ENCODE measurements at regions not wholly inside any gene's neighbourhood (a gene's known extent, or its start where the extent isn't known, plus 50 kb on each side); places are given as distances from the start of the nearest gene placed in this dataset.
A peak's percentile ranks its signal among the peaks of the same experiment; 100 is the strongest.

DNA sequence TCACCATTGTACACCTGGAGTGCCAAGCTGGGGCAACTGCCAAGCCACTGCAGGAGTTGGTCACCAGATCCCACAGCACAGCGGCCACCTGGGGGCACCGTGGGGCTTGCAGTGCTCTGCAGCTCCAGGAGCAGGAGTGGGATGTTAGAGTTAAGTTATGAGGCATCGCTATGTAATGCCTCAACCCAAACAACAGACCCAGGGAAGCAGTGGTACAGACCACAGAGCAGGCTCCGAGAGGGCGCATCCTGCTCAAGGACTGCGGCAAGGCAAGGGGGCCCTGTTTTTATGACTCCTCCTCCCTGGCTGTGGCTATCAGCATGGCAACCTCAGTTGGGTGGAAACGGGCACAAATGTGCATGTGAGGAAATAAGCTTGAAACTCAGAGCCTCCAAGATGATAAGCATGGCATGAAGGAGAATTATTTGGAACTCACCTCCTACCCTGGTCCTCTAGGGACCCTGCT lies 63.1 kb downstream of the ARL6IP4 start:
- Mint-ChIP-seq H3K36me3 (peaks cover 0 to 9% (median 0%) of the 10 kb centered on the region in 3 donors), H3K27ac (peak overlapping the region; percentile 88 to 99 (median 94)), H3K9me3 (no peaks in the 10 kb centered on the region), H3K4me1 (peaks cover 29 to 50% (median 47%) of the 10 kb centered on the region in 4 donors), H3K27me3 (no peaks in the 10 kb centered on the region), H3K4me3 (peak overlapping the region in 9 of 10 donors; percentile 11 to 77 (median 65))
- DNase-seq (peak; percentile 42 to 89 (median 70)), ATAC-seq (peak; percentile 98 to 99)
- POLR2A ChIA-PET: interaction anchor here (0.5 to 4.8 kb wide), 16 partner anchors 16 to 403 kb away, joined by 3 to 53 read pairs (median 4); partner anchors contain the start of genes MPHOSPH9, MTRFR and PITPNM2

DNA sequence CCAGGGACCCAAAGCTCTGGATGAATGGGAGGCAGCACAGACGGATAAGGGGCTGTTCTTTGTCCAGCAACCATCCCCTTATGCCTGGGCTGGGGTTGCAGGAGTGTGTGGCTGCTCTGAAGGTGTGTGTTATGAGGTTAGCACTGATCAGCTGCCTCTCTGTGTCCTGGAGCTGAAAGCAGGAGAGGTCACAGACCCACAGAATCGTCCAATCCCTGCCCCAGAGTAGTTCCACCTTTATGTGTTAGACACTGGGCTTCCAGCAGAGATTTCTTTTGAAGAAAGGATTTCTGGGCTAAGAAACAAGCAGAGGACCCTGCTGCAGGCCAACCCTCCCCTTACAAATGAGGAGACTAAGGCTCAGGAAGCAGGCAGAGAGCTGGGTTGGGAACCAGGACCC lies 62.4 kb downstream of the ARL6IP4 start:
- peaks cover 27 to 48% (median 45%) of the 10 kb centered on the region in 4 donors for H3K4me1 Mint-ChIP-seq
- ATAC-seq: no peak
- H3K27ac Mint-ChIP-seq: peak overlapping the region; percentile 56 to 99 (median 93)
- no peaks in the 10 kb centered on the region for H3K27me3 Mint-ChIP-seq
- POLR2A ChIA-PET: interaction anchor here (0.6 to 4.8 kb wide), 10 partner anchors 27 to 404 kb away, joined by 3 to 53 read pairs (median 8); partner anchors contain the start of genes MPHOSPH9, MTRFR and PITPNM2
- H3K36me3 Mint-ChIP-seq: peaks cover 0 to 9% (median 0%) of the 10 kb centered on the region in 3 donors
- DNase-seq: no peak
- peak overlapping the region in 2 of 10 donors; percentile 11 to 38 for H3K4me3 Mint-ChIP-seq
- no peaks in the 10 kb centered on the region for H3K9me3 Mint-ChIP-seq

DNA sequence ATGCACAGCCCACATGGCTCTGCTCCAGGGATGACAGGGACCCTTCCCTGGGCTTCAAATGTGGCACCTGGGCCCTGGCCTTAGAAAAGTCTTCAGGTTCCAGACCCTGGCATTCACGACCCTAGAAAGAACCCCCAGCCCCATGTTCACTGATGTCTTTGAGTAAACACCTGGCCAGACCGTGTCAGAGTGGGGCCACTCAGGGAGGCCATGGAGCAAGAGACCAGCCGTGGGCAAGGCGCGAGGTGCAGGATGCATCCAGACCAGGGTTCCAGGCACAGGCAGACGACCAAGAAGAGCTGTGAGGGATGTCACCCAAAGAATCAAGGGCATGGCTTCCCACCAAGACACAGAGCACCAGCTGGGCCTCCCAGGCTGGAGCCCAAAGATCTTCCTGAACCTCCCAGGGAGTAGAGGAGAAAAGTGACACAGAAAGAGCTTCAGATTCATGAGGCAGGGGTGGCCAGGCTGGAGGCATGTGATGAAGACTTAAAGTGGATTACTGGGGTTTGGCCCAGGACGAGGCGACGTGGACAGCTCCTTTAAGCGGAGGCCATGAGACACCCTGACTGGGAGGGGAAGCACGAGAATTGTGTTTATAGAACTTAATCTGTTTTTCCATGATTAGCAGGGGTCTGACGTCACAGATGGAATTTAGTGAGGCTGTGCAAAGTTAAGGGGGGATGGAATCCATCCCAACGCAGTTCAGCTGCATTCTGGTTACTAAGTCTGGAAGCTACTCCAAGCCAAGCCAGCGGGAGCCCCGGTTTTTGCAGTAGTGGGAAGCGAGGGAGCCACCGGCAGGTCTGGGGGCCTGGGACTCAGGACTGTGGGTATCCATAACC lies 61.6 kb downstream of the ARL6IP4 start:
- H3K9me3 Mint-ChIP-seq: no peaks in the 10 kb centered on the region
- H3K27ac Mint-ChIP-seq: peak overlapping the region; percentile 23 to 98 (median 77)
- DNase-seq (no peak), ATAC-seq (no peak)
- POLR2A ChIA-PET: interaction anchor here (1.1 to 4.8 kb wide), 4 partner anchors 33 to 196 kb away, joined by 3 to 53 read pairs (median 20); partner anchors contain the start of genes MPHOSPH9 and MTRFR
- peaks cover 0 to 9% (median 0%) of the 10 kb centered on the region in 3 donors for H3K36me3 Mint-ChIP-seq
- no peaks in the 10 kb centered on the region for H3K27me3 Mint-ChIP-seq
- H3K4me1 Mint-ChIP-seq: peaks cover 30 to 49% (median 40%) of the 10 kb centered on the region in 4 donors
- H3K4me3 Mint-ChIP-seq: no peak overlapping the region

DNA sequence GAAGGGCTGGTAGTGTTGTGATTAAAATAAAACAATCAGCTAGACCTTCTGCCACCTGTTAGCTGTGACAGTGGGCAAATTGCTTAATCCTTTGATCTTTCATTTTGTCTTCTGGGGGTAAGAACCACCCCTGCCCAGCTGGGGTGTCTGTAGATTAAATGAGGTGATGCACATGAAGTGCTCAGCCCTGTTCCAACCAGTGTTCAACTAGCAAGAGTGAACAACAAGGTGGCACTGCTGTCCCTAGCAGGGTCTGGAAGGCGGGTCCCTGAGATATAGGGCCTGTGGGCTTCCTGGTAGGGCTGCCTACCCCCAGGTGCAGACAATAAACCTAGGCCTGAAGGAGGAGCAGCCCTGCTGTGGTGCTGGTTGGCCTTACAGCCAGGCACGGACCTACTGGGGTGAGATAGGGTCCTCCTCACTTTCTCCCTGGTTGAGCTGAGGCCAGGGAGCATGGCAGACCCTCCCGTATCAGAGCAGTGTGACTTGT lies 60.6 kb downstream of the ARL6IP4 start:
- H3K4me3 Mint-ChIP-seq: no peak overlapping the region
- ATAC-seq (no peak), DNase-seq (no peak)
- H3K9me3 Mint-ChIP-seq: no peaks in the 10 kb centered on the region
- peaks cover 0 to 9% (median 0%) of the 10 kb centered on the region in 3 donors for H3K36me3 Mint-ChIP-seq
- peak overlapping the region in 8 of 10 donors; percentile 13 to 82 (median 58) for H3K27ac Mint-ChIP-seq
- H3K4me1 Mint-ChIP-seq: peaks cover 32 to 48% (median 39%) of the 10 kb centered on the region in 4 donors
- POLR2A ChIA-PET: interaction anchor here (1.4 to 4.8 kb wide), 2 partner anchors 19 to 192 kb away, joined by 3 to 53 read pairs; partner anchors contain the start of genes MPHOSPH9 and MTRFR
- no peaks in the 10 kb centered on the region for H3K27me3 Mint-ChIP-seq

DNA sequence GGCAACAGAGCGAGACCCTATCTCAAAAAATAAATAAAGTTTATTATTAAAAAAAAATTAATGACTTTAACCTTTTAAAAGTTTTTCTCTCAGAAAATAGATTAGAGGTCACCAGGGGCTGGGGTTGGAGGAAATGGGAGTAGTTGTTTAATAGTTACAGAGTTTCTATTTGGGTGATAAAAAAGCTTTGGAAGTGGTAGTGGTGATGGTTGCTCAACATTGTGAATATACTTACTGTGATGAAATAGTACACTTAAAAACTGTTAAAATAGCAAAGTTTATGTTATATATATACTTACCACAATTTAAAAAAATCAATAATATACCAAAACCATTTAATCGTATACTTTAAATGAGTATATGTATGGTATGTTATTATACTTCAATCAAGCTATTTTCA lies 59.6 kb downstream of the ARL6IP4 start:
- Mint-ChIP-seq H3K4me1 (peaks cover 28 to 40% (median 34%) of the 10 kb centered on the region in 4 donors), H3K27me3 (no peaks in the 10 kb centered on the region), H3K9me3 (no peaks in the 10 kb centered on the region), H3K27ac (peak overlapping the region in 1 of 10 donors; percentile 24), H3K36me3 (peaks cover 0 to 9% (median 0%) of the 10 kb centered on the region in 3 donors), H3K4me3 (no peak overlapping the region)
- DNase-seq (no peak), ATAC-seq (no peak)
- POLR2A ChIA-PET: interaction anchor here (0.6 to 1.4 kb wide), 2 partner anchors 20 to 125 kb away, joined by 3 to 7 read pairs; no protein-coding TSS in a partner anchor

DNA sequence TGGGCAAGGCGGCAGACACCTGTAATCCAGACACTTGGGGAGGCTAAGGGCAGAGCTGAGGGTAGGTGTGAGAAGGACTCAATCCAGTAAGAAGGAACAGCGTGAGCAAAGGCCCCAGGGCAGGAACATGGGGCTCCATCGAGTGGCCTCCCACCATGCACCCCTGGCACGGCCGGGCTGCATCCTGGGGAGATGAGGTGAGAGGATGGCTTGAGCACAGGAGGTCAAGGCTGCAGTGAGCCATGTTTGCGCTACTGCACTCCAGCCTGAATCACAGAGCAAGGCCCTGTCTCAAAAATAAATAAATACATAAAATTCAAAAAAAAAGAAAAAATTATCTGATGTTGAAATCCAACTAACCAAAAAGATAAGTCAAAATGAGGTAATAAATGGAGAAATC lies 58.5 kb downstream of the ARL6IP4 start:
- H3K4me3 Mint-ChIP-seq: no peak overlapping the region

DNA sequence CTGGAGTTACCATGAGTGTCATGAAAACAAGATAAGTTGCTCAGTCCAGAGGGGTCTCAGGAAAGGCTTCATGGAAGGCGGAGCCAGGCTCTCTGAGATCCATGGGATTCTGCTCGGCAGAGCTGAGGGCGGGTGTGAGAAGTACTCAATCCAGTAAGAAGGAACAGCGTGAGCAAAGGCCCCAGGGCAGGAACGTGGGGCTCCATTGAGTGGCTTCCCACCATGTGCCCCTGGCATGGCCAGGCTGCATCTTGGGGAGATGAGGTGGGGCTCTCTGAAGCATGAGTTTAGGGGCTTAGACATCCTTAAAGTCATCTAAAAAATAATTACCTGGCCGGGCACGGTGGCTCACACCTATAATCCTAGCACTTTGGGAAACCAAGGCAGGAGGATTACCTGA lies 58.0 kb downstream of the ARL6IP4 start:
- Mint-ChIP-seq H3K9me3 (no peaks in the 10 kb centered on the region), H3K36me3 (peaks cover 0 to 11% (median 0%) of the 10 kb centered on the region in 3 donors), H3K4me1 (peaks cover 29 to 40% (median 36%) of the 10 kb centered on the region in 4 donors), H3K4me3 (no peak overlapping the region), H3K27ac (peak overlapping the region in 4 of 10 donors; percentile 2 to 74 (median 44)), H3K27me3 (no peaks in the 10 kb centered on the region)
- POLR2A ChIA-PET: interaction anchor here (1.6 kb wide), 1 partner anchor 54 kb away, joined by 4 read pairs; no protein-coding TSS in a partner anchor
- no peak for ATAC-seq
- no peak for DNase-seq

More for the DNA sequence above, 58.5 kb downstream of the ARL6IP4 start:
- POLR2A ChIA-PET: no interaction called here
- H3K9me3 Mint-ChIP-seq: no peaks in the 10 kb centered on the region
- no peaks in the 10 kb centered on the region for H3K27me3 Mint-ChIP-seq
- no peak for DNase-seq
- peaks cover 0 to 9% (median 0%) of the 10 kb centered on the region in 3 donors for H3K36me3 Mint-ChIP-seq
- ATAC-seq: no peak
- H3K4me1 Mint-ChIP-seq: peaks cover 29 to 40% (median 35%) of the 10 kb centered on the region in 4 donors
- H3K27ac Mint-ChIP-seq: peak overlapping the region in 4 of 10 donors; percentile 24 to 74 (median 42)

DNA sequence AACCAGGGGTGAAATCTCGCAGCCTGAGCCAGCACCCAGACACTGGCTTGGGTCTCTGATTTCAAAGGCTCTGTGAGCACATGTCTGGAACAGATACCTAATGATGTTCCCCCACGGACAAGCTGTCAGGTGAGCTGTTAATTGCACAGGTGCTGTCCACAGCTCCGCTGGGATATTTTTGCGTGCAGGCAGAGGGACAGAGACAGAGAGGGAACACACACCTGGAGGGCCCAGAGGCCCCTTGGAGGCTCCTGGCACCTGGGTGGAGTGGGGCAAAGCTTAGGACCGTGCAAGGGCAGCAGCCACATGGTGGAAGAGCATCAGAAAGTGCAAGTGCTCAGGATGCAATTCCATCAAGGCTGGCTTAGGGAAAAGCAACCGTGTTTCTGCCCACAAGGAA lies 57.3 kb downstream of the ARL6IP4 start:
- no peak for ATAC-seq
- Mint-ChIP-seq H3K27me3 (no peaks in the 10 kb centered on the region), H3K9me3 (no peaks in the 10 kb centered on the region), H3K4me1 (peaks cover 28 to 40% (median 35%) of the 10 kb centered on the region in 4 donors), H3K36me3 (peaks cover 0 to 13% (median 0%) of the 10 kb centered on the region in 3 donors), H3K4me3 (no peak overlapping the region), H3K27ac (peak overlapping the region in 4 of 10 donors; percentile 2 to 74 (median 62))
- DNase-seq: no peak
- POLR2A ChIA-PET: interaction anchor here (0.7 to 1.6 kb wide), 2 partner anchors 53 to 117 kb away, joined by 4 to 5 read pairs; no protein-coding TSS in a partner anchor

DNA sequence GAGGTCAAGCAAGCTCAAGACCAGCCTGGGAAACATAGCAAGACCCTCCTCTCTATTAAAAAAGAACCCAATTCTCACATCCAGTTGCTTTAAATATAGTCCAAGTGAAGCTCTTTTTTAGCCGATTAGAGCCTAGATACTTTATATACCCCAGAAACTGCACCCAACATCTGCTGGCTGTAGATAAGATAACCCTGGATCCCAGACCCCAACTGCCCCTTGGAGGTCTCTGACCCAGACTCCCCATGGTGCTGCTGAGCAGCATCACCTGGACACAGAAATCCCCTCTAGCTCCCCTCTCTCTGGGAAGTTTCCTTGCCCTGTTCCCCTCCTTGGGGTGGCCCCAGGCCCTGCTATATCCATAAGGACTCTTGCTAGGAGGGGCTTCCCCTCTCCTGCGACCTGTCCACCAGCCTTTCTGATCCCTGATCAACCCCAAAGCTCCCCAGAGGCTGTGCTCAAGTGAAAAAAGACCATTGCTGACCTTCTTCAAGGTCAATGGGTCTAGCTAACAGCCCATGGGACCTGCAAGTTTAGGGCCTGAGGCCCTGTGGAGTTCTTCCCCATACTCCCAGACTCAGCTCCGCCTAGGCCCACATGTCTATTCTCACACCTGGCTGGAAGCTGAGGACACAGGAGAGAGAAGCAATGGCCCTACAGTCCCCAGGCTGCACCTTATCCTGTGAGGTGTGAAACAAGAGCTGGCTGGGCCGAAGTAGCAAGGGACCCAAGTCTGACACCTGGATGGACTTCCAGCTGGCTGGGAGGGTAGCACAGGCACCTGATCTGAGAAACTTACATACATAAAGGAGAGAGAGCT lies 56.2 kb downstream of the ARL6IP4 start:
- DNase-seq (no peak), ATAC-seq (no peak)
- Mint-ChIP-seq H3K27ac (peak overlapping the region in 6 of 10 donors; percentile 27 to 71 (median 48)), H3K9me3 (no peaks in the 10 kb centered on the region), H3K27me3 (no peaks in the 10 kb centered on the region), H3K4me1 (peaks cover 28 to 43% (median 36%) of the 10 kb centered on the region in 4 donors), H3K36me3 (peaks cover 0 to 19% (median 0%) of the 10 kb centered on the region in 3 donors), H3K4me3 (no peak overlapping the region)
- POLR2A ChIA-PET: interaction anchor here (0.6 to 1.6 kb wide), 3 partner anchors 52 to 196 kb away, joined by 3 to 5 read pairs (median 4); partner anchors contain the start of genes MPHOSPH9 and MTRFR

DNA sequence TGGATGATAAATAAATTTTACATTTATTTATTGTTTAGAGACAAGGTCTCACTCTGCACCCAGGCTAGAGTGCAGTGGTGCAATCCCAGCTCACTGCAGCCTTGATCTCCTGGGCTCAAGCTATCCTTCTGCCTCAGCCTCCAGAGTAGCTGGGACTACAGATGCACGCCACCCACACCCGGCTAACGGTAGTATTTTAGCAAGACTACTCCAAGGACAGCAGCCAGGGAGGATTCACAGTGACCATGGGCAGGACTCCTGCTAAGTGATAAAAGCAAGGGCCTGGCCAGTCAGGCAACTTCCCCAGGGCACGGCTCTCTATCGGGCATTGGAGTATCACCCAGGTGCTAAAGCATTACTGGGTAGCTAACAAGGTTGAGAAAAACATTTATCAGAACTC lies 55.4 kb downstream of the ARL6IP4 start:
- POLR2A ChIA-PET: interaction anchor here (0.6 to 1.3 kb wide), 2 partner anchors 121 to 197 kb away, joined by 3 to 5 read pairs; partner anchors contain the start of genes MPHOSPH9 and MTRFR
- DNase-seq (no peak), ATAC-seq (no peak)
- H3K4me1 Mint-ChIP-seq: peaks cover 28 to 43% (median 36%) of the 10 kb centered on the region in 4 donors
- peak overlapping the region in 2 of 10 donors; percentile 14 to 71 for H3K27ac Mint-ChIP-seq
- H3K36me3 Mint-ChIP-seq: peaks cover 0 to 21% (median 0%) of the 10 kb centered on the region in 3 donors
- no peaks in the 10 kb centered on the region for H3K9me3 Mint-ChIP-seq
- no peaks in the 10 kb centered on the region for H3K27me3 Mint-ChIP-seq
- no peak overlapping the region for H3K4me3 Mint-ChIP-seq

DNA sequence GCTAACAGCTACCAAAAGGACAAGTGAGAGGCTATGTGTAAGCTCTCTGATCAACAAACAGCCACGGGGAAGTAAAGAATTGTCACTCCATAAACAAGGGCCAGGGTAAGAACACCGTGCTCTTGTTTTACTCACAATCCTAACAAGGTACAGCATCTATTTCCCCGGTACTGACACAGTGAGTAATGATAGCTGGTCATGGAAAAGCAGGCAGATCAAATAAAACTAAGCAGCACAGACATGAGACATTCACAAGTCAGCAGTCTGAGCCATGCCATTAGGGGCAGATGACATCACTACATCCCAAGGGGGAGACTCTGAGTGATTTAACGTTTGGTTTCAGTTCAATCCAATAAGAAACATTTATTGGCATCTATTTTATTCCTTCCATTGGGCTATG lies 54.4 kb downstream of the ARL6IP4 start:
- peak; percentile 52 to 70 for ATAC-seq
- no peaks in the 10 kb centered on the region for H3K27me3 Mint-ChIP-seq

More for the DNA sequence above, 54.4 kb downstream of the ARL6IP4 start:
- POLR2A ChIA-PET: no interaction called here
- no peaks in the 10 kb centered on the region for H3K9me3 Mint-ChIP-seq
- H3K36me3 Mint-ChIP-seq: peaks cover 0 to 24% (median 0%) of the 10 kb centered on the region in 3 donors
- peak overlapping the region in 5 of 10 donors; percentile 27 to 70 (median 66) for H3K4me3 Mint-ChIP-seq
- peaks cover 28 to 43% (median 36%) of the 10 kb centered on the region in 4 donors for H3K4me1 Mint-ChIP-seq
- peak in 2 of 10 donors; percentile 6 to 19 for DNase-seq
- peak overlapping the region in 8 of 10 donors; percentile 3 to 88 (median 34) for H3K27ac Mint-ChIP-seq
